ENCODE measurements at regions not wholly inside any gene's neighbourhood (a gene's known extent, or its start where the extent isn't known, plus 50 kb on each side); places are given as distances from the start of the nearest gene placed in this dataset.

GRCh38 chr1:199204231-199204630 is 565.4 kb downstream of the PTPRC start:
- H3K9me3 Mint-ChIP-seq = no peaks in the 10 kb centered on the region
- H3K27ac Mint-ChIP-seq (ENCODE audit: unreplicated experiment) = no peak overlapping the region
- H3K4me3 Mint-ChIP-seq = no peak overlapping the region
- H3K4me1 Mint-ChIP-seq = no peaks in the 10 kb centered on the region
- DNase-seq (ENCODE audit: low read depth, low spot score) = no peak
- H3K27me3 Mint-ChIP-seq (ENCODE audit: low read depth) = no peaks in the 10 kb centered on the region
- TF ChIP-seq CTCF (conservative IDR thresholded peaks at IDR 0.05) = no peak
- no peaks in the 10 kb centered on the region for H3K36me3 Mint-ChIP-seq (ENCODE audit: low read depth)

GRCh38 chr1:199205740-199206441 is 567.1 kb downstream of the PTPRC start:
- Mint-ChIP-seq H3K4me3 (no peak overlapping the region), H3K4me1 (no peaks in the 10 kb centered on the region)
- TF ChIP-seq CTCF (conservative IDR thresholded peaks at IDR 0.05) = no peak

GRCh38 chr1:199208847-199209246 is 570.0 kb downstream of the PTPRC start:
- H3K9me3 Mint-ChIP-seq = no peaks in the 10 kb centered on the region
- no peaks in the 10 kb centered on the region for H3K4me1 Mint-ChIP-seq
- H3K4me3 Mint-ChIP-seq = no peak overlapping the region
- no peaks in the 10 kb centered on the region for H3K36me3 Mint-ChIP-seq (ENCODE audit: low read depth)
- no peak overlapping the region for H3K27ac Mint-ChIP-seq (ENCODE audit: unreplicated experiment)
- TF ChIP-seq CTCF (conservative IDR thresholded peaks at IDR 0.05) = no peak
- no peak for DNase-seq (ENCODE audit: low read depth, low spot score)
- no peaks in the 10 kb centered on the region for H3K27me3 Mint-ChIP-seq (ENCODE audit: low read depth)

More at GRCh38 chr1:199205740-199206441, 567.1 kb downstream of the PTPRC start:
- DNase-seq (ENCODE audit: low read depth, low spot score) = no peak
- Mint-ChIP-seq H3K36me3 (ENCODE audit: low read depth) (no peaks in the 10 kb centered on the region), H3K9me3 (no peaks in the 10 kb centered on the region), H3K27me3 (ENCODE audit: low read depth) (no peaks in the 10 kb centered on the region), H3K27ac (ENCODE audit: unreplicated experiment) (no peak overlapping the region)

- no peaks in the 10 kb centered on the region for H3K36me3 Mint-ChIP-seq (ENCODE audit: low read depth)
- no peak overlapping the region for H3K27ac Mint-ChIP-seq (ENCODE audit: unreplicated experiment)
Measured at GRCh38 chr1:199218065-199218464, 579.2 kb downstream of the PTPRC start.

GRCh38 chr1:199218533-199218932 is 579.7 kb downstream of the PTPRC start:
- DNase-seq (ENCODE audit: low read depth, low spot score) = no peak
- H3K36me3 Mint-ChIP-seq (ENCODE audit: low read depth) = no peaks in the 10 kb centered on the region
- TF ChIP-seq CTCF (conservative IDR thresholded peaks at IDR 0.05) = no peak
- no peaks in the 10 kb centered on the region for H3K4me1 Mint-ChIP-seq
- no peak overlapping the region for H3K4me3 Mint-ChIP-seq
- no peaks in the 10 kb centered on the region for H3K27me3 Mint-ChIP-seq (ENCODE audit: low read depth)
- H3K9me3 Mint-ChIP-seq = peaks cover 10% of the 10 kb centered on the region
- no peak overlapping the region for H3K27ac Mint-ChIP-seq (ENCODE audit: unreplicated experiment)

More at GRCh38 chr1:199218065-199218464, 579.2 kb downstream of the PTPRC start:
- Mint-ChIP-seq H3K4me3 (no peak overlapping the region), H3K9me3 (peaks cover 7% of the 10 kb centered on the region), H3K27me3 (ENCODE audit: low read depth) (no peaks in the 10 kb centered on the region), H3K4me1 (no peaks in the 10 kb centered on the region)
- no peak for TF ChIP-seq CTCF (conservative IDR thresholded peaks at IDR 0.05)
- no peak for DNase-seq (ENCODE audit: low read depth, low spot score)

Data from neural crest cell (in vitro differentiated cells).